Adrenal gland (tissue), 5 donors: ENCODE measurements at regions not wholly inside any gene's neighbourhood (a gene's known extent, or its start where the extent isn't known, plus 50 kb on each side); places are given as distances from the start of the nearest gene placed in this dataset.

Experiments used
- CTCF ChIP-seq, 6 experiments: fragments of 450-650 bp in 4 of 6; fragments of 200-600 bp in 2 of 6; sonication (generic) in 1 of 6; IDR thresholded peaks; 1 replicate in 5 of 6; 2 replicates in 1 of 6; pipeline versions ENCODE4 v1.5.1 to v1.8.0; 2016 to 2021; ENCODE audit warnings: antibody characterized with exemption in 6 of 6, mild to moderate bottlenecking in 2 of 6, moderate library complexity in 1 of 6
- POLR2A ChIP-seq, 2 donors: fragments of 450-650 bp; IDR thresholded peaks; one replicate each; pipeline ENCODE4 v1.6.1; 2017; ENCODE audit warnings: antibody characterized with exemption in 2 of 2, mild to moderate bottlenecking in 2 of 2, moderate library complexity in 1 of 2
- donor health status: DM: no; HTN: no; CAD: no.

DNA sequence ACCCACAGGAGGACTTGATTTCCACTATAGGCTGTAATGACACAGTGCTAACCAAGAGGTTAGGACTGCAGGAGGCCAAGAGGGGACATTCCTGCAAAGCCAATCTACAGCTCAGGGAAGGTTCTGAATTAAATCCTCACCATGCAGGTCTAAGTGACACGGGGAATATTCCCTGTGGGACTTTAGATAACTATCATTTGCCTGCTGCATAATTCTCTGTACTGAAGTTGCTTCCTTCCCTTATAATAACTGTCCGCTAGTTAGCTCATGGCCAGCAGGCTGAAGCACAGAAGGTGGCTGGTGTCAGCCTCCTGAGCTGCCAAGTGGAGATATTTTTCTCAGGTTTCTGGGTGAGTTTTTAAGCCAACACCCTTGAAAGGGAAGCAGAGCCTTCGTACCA lies 74.6 kb upstream of the SOX9 start:
- TF ChIP-seq CTCF (IDR thresholded peaks at IDR 0.05) (no peak), POLR2A (IDR thresholded peaks at IDR 0.05) (no peak)
